ENCODE measurements at regions not wholly inside any gene's neighbourhood (a gene's known extent, or its start where the extent isn't known, plus 50 kb on each side); places are given as distances from the start of the nearest gene placed in this dataset.

- TF ChIP-seq CTCF (IDR thresholded peaks at IDR 0.05): no peak
- TF ChIP-seq POLR2AphosphoS5 (IDR thresholded peaks at IDR 0.05): no peak
Measured at GRCh38 chr9:12065050-12065449, 628.1 kb upstream of the TYRP1 start.

Measured in suprapubic skin (tissue), 3 donors.